ENCODE measurements at regions not wholly inside any gene's neighbourhood (a gene's known extent, or its start where the extent isn't known, plus 50 kb on each side); places are given as distances from the start of the nearest gene placed in this dataset.

GRCh38 chr9:27629425-27629824 lies 56.1 kb upstream of the C9orf72 start:
- peaks cover 9% of the 10 kb centered on the region for H3K4me1 ChIP-seq (ENCODE audit: insufficient read depth, low read length)
- no TSS peak for BruUV-seq (replicated peaks)
- ChIA-PET POLR2A (no interaction called here), CTCF (ENCODE audit: low intra/inter-chr PET ratio, low total read pairs) (no interaction called here)
- H3K9me3 ChIP-seq (ENCODE audit: low read length): no peaks in the 10 kb centered on the region
- H3K27ac ChIP-seq (ENCODE audit: extremely low read length, insufficient read depth, low read length): no peak overlapping the region
- H3K9ac ChIP-seq (ENCODE audit: insufficient read depth, low read depth, low read length): no peak overlapping the region
- no peak for ATAC-seq
- no peak overlapping the region for H2AFZ ChIP-seq (ENCODE audit: low read length)
- WGBS (ENCODE audit: low lambda C conversion rate): 29% methylated on average over 2 of the region's 2 CpGs
- H3K4me2 ChIP-seq (ENCODE audit: low read depth, low read length): no peak overlapping the region
- H3K4me3 ChIP-seq (replicated peaks in 1 of 3; ENCODE audit: insufficient read depth in 1 of 3, low read depth in 2 of 3, low read length in 3 of 3): no peak overlapping the region
- DNase-seq (ENCODE audit: low spot score): no peak
- no peaks in the 10 kb centered on the region for H3K79me2 ChIP-seq (ENCODE audit: insufficient read depth, low read length)
- no peaks in the 10 kb centered on the region for H3K27me3 ChIP-seq (ENCODE audit: control insufficient read depth in 1 of 2, insufficient read depth in 2 of 2, low read length in 2 of 2)
- FAIRE-seq: no peak
- in situ Hi-C loops (cut with HindIII; ENCODE audit: extremely low pct_ligation_motif_present, low pct_unique_long_range_greater_than_20kb) (no loop called here), intact Hi-C loops (cut with micrococcal nuclease; ENCODE audit: unreplicated experiment) (no loop called here)
- no peaks in the 10 kb centered on the region for H4K20me1 ChIP-seq (ENCODE audit: insufficient read depth, low read length)
- H3K36me3 ChIP-seq (replicated peaks in 1 of 2; ENCODE audit: control insufficient read depth in 1 of 2, insufficient read depth in 2 of 2, low read length in 2 of 2): no peaks in the 10 kb centered on the region
- TF ChIP-seq CC2D1A (CRISPR knock-in tag; IDR thresholded peaks at IDR 0.05): no peak
- no peak for TF ChIP-seq FOXK2 (IDR thresholded peaks at IDR 0.05)
- TF ChIP-seq ZNF101 (CRISPR knock-in tag; IDR thresholded peaks at IDR 0.05; ENCODE audit: borderline replicate concordance, low read depth): no peak
- no peak for TF ChIP-seq NR3C1 (CRISPR knock-in tag; IDR thresholded peaks at IDR 0.05)
- TF ChIP-seq BORCS8-MEF2B (CRISPR knock-in tag; IDR thresholded peaks at IDR 0.05): no peak
- no peak for TF ChIP-seq SETDB1 (CRISPR knock-in tag; IDR thresholded peaks at IDR 0.05; ENCODE audit: borderline replicate concordance)
- TF ChIP-seq ZNF776 (CRISPR knock-in tag; IDR thresholded peaks at IDR 0.05): no peak
- no peak for TF ChIP-seq ZBTB44 (CRISPR knock-in tag; IDR thresholded peaks at IDR 0.05)
- TF ChIP-seq ZNF570 (CRISPR knock-in tag; IDR thresholded peaks at IDR 0.05; ENCODE audit: borderline replicate concordance): no peak
- TF ChIP-seq SIN3B (IDR thresholded peaks at IDR 0.05; ENCODE audit: low read length): no peak
- no peak for TF ChIP-seq ZNF12 (CRISPR knock-in tag; IDR thresholded peaks at IDR 0.05)
- TF ChIP-seq ZNF709 (CRISPR knock-in tag; IDR thresholded peaks at IDR 0.05): no peak
- no peak for TF ChIP-seq ATF6 (CRISPR knock-in tag; conservative IDR thresholded peaks at IDR 0.05)
- TF ChIP-seq ZNF280B (CRISPR knock-in tag; IDR thresholded peaks at IDR 0.05; ENCODE audit: borderline replicate concordance): no peak
- no peak for TF ChIP-seq ZBTB8A (CRISPR knock-in tag; IDR thresholded peaks at IDR 0.05; ENCODE audit: borderline replicate concordance, low read depth)
- no peak for TF ChIP-seq HMGXB3 (CRISPR knock-in tag; IDR thresholded peaks at IDR 0.05; ENCODE audit: borderline replicate concordance)
